HG03175 (cell line): ENCODE measurements at regions not wholly inside any gene's neighbourhood (a gene's known extent, or its start where the extent isn't known, plus 50 kb on each side); places are given as distances from the start of the nearest gene placed in this dataset.

Experiments used
- ATAC-seq: cut with Tn5 transposase; IDR thresholded peaks from one replicate; pipeline ENCODE4 v1.9.1; 2021; ENCODE audit warnings: mild to moderate bottlenecking, moderate library complexity; ENCODE audit not compliant: unreplicated experiment

- ATAC-seq: no peak
These were observed 361.2 kb downstream of the UTRN start for GRCh38 chr6:144646093-144647056.

DNA sequence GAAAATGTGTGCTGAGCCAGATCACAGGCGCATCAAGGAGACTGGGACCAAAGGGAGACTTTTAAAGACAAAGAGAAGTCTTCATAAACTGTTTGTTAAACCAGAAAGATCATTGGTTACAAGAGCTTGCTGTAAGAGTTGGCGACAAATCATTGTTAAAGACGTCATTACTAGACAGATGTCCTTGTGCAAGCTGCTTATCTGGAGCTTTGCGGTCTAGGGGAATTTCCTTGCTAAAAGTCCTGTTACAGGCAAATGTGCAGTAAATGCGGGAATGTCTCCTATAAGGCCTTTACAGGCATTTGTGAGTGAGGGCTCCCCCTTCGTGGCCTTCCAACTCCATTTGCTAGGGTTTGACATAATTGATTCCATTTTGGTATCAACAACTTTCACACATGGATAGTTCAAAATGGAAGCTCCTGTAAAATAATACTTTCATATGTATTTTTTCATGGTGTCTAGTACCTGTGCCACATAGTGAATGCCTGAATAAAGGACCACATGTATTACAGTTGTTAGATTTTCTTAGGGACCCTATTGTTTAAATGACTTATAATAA is 362.4 kb downstream of the UTRN start:
- no peak for ATAC-seq

- ATAC-seq: no peak
These were observed 363.0 kb downstream of the UTRN start for GRCh38 chr6:144647971-144648651.

- no peak for ATAC-seq
These were observed 363.9 kb downstream of the UTRN start for GRCh38 chr6:144649085-144649484.

DNA sequence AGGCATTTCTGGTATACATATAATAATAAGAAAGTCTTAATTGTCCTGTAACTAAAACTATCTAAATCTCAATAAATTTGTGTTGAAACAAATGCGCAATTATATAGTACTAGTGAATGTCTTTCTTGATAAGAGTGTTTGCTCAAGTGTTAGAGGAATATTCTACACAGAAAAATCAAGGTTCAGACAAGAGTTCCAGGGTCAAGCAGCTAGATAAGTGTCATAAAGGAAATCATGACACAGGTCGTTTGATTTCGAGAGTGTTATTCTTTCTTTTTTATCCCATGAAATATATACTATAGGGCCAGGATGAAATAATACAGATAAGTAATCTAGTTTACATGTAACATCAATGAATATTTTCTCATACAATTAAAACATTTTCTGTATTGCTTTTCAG is 366.1 kb downstream of the UTRN start:
- no peak for ATAC-seq

GRCh38 chr6:144652292-144652891 is 367.3 kb downstream of the UTRN start:
- ATAC-seq: no peak

GRCh38 chr6:144653885-144654505 is 368.9 kb downstream of the UTRN start:
- ATAC-seq: peak; percentile 91

DNA sequence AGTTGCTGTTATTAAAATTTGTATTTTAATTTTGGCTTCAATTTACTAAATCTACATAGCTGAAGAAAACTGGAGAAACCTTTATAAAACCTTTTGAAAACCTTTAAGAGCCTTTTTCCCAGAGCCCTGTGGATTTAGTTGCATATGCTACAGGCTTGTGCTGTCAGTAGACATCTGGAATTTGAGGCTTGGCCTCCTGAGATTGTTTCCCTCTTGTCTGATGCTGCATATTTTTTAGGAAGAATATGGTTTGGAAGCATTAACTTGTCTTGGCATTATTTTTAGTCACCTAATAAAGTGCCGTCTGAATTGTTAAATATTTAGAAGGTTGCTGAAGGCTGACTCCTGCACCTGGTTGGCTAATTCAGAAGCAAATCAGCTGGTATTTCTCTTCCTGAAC is 369.4 kb downstream of the UTRN start:
- ATAC-seq: no peak

DNA sequence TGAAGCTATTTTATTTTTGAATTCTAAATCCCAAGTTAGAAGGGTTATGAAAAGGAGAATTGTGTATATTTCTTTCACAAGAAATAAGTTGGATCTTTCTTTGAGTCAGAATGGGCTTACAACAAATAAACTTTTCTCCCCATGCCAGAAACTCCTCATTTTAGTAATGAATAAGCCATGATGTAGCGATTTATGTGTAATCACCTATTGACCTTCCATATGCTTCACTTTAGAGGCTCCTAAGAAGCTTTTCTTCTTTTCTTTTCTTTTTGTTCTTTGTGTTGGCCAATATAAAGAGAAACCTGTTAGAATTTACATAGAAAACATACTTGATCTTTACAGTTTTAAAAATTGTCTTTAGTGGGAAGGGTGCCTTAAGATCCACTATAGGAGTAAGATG is 370.2 kb downstream of the UTRN start:
- ATAC-seq: no peak

DNA sequence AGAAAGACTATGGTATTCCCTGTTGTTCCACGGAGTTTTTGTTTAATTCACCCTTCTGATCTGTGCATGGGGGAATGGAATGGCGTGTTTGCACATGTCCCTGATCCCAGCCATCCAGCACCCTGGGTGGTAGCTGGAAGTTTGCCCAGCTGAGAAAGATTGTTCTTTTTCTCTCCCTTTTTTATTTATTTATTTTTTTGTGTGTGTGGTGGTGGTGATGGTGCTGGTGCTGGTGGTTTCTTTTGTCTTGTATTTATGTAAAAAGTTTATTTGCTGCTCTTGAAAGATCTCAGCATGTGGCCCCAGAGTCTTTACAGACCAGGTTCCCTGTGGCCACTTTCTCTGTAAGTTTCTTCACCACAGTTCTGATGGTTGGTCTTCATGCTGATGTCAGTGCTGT is 372.6 kb downstream of the UTRN start:
- no peak for ATAC-seq

DNA sequence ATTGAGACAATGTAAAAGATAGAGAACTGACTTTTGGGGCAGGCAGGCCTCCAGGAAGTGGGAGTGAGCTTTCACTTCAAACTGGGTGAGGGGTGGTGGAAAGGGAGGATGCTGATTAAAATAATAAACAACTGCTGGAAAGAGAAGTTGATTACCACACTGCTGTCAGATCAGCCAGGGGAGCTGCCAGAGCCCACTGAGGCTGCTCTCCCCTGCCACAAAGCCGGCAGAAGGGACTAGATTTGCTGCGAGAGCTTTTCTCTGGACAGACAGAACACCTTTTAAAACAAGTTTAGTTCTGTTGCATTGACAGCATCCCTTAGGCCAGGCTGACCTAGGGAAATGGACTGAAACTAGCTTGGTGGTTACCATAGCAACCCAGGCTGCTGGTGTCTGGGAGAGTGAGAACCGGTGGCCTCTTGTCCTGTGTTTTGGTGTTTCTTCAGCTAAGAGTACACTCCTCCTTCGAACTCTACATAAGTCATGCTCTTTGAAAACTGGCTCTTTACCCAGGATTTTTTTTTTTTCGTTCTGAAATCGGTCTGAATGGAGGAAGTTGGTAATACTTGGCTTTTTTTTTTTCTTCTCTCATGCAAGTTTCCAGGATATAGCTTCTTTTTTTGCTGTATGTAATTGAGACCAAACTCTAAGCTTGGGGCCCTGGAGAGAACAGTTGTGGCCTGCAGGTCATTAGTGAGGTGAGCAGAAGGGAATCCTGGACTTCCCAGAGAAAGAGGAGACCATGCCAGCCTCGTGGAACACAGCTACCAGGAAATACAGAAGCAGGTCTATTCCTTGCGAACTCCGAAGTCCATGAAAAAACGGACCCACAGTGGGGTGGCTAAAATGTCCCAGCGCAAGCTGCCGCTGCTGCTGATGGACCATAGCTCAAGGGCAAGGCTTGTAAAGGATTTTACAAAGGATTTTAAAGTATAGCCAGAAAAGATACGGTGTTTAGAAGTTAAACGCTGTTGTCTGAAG is 374.4 kb downstream of the UTRN start:
- ATAC-seq: peak; percentile 80

GRCh38 chr6:144660561-144661115 is 375.5 kb downstream of the UTRN start:
- no peak for ATAC-seq

GRCh38 chr6:144661116-144661806 is 376.1 kb downstream of the UTRN start:
- no peak for ATAC-seq

- no peak for ATAC-seq
These were observed 377.8 kb downstream of the UTRN start for GRCh38 chr6:144662812-144663365.

GRCh38 chr6:144664281-144664680 is 379.1 kb downstream of the UTRN start:
- ATAC-seq: no peak

DNA sequence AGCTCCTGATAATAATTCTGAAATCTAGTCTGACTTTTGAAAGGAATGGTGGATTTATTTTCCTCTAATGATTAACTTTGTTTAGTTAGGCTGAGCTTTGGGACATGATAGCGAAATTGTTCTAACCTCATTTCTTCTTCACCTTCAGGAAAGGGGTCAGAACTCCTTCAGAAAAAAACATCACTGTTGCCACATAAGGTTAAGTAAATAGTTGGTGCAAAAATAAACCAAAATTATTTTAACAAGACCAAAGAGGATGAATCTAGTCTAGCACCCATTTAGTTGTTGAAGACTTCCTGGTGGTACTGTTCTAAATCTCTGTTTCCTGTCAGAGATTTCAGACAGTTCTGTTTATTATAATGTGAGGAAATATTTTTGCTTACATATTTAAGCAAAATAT is 379.8 kb downstream of the UTRN start:
- ATAC-seq: no peak

DNA sequence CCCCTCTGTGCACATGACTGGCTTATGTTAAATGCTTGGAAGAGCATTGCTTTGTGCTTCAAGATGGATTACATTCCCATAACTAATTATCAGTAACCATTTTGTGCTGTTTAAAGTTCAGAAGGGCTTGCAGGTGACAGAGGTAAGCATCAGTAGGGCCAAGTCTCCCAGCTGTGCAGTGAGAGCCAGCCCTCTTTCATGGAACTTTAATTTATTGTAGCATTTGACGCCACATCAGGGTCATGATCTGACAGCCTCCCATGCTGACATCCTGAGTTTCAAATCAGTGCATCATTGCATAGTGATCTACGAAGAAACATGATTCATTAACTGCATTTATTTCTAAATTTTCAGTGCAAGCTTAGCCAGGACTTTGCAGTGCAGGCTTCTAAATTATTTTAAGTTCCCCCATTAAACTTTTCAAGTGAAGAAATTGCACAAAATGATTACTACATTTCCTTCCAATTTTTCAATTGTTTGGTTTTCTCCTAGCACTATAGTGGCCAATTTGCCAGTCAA is 380.9 kb downstream of the UTRN start:
- no peak for ATAC-seq

GRCh38 chr6:144666781-144667180 is 381.6 kb downstream of the UTRN start:
- ATAC-seq: no peak
